ENCODE measurements at regions not wholly inside any gene's neighbourhood (a gene's known extent, or its start where the extent isn't known, plus 50 kb on each side); places are given as distances from the start of the nearest gene placed in this dataset.

DNA sequence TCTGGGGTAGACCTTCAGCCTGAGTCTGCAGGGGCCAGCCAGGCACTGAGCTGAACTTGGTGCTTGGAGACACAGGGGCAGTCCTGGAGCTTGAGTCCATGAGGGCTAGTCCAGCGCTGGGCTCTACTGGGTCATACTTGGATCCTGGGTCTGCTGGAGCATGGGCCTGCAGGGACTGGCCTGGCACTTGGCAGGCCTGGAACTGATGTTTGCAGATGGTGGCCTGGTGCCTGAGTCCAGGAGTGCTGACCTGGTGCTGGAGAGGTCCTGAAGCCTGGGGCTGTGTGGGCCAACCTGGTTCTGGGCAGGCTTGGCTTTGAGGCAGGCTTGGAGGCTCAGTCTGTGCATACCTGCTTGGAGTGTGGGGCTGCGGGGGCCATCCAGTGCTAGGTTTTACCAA is 143.4 kb upstream of the DSCAM start:
- peaks cover 0 to 9% of the 10 kb centered on the region in 2 donors for H3K9me3 ChIP-seq (replicated peaks in 1 of 2; ENCODE audit: control insufficient read depth in 2 of 2, insufficient read depth in 1 of 2, low read depth in 1 of 2, low read length in 2 of 2)
- peak overlapping the region; percentile 65 for H4K8ac ChIP-seq (ENCODE audit: low read depth, low read length)
- H2AK5ac ChIP-seq (ENCODE audit: low read depth, low read length): peak overlapping the region; percentile 75
- no peak overlapping the region for H3K4ac ChIP-seq (ENCODE audit: low read length)
- H3K18ac ChIP-seq (ENCODE audit: low read length): peak overlapping the region; percentile 80
- H4K91ac ChIP-seq (ENCODE audit: low read depth, low read length, poor library complexity): no peak overlapping the region
- H3K23ac ChIP-seq (ENCODE audit: low read depth, low read length, poor library complexity): peak overlapping the region; percentile 80
- H3K4me3 ChIP-seq (ENCODE audit: low read length in 2 of 2): no peak overlapping the region
- H3K79me1 ChIP-seq (ENCODE audit: low read depth, low read length): peaks cover 5% of the 10 kb centered on the region
- peak overlapping the region; percentile 44 for H3K9ac ChIP-seq (ENCODE audit: low read depth, low read length, poor library complexity)
- H3K27ac ChIP-seq (replicated peaks; ENCODE audit: low read length): no peak overlapping the region
- no CpG with 5 or more reads among the region's 2 CpGs for WGBS, 2 donors (ENCODE audit: extremely low coverage in 2 of 2, insufficient read length in 2 of 2, insufficient replicate concordance in 1 of 2)
- peak overlapping the region; percentile 72 for H2BK120ac ChIP-seq (ENCODE audit: low read depth, low read length)
- peak overlapping the region; percentile 41 for H2BK12ac ChIP-seq (ENCODE audit: low read length)
- no peak overlapping the region for H3K4me2 ChIP-seq (ENCODE audit: insufficient read depth, low read length, poor library complexity, severe bottlenecking)
- peak overlapping the region; percentile 67 for H2BK15ac ChIP-seq (ENCODE audit: low read length)
- peak overlapping the region; percentile 89 for H3K14ac ChIP-seq (ENCODE audit: low read length)
- peak overlapping the region; percentile 82 for H2BK5ac ChIP-seq (ENCODE audit: low read length)
- DNase-seq (ENCODE audit: low spot score): no peak
- H3K36me3 ChIP-seq (replicated peaks in 1 of 2; ENCODE audit: control insufficient read depth in 2 of 2, insufficient read depth in 2 of 2, low read length in 2 of 2): peaks cover 0 to 2% of the 10 kb centered on the region in 2 donors
- H2AFZ ChIP-seq (ENCODE audit: low read length): no peak overlapping the region
- H3K27me3 ChIP-seq (ENCODE audit: control insufficient read depth in 3 of 3, insufficient read depth in 3 of 3, low read depth in 1 of 3, low read length in 3 of 3): peaks cover 0 to 6% (median 0%) of the 10 kb centered on the region in 3 experiments
- H3K4me1 ChIP-seq (ENCODE audit: control insufficient read depth in 2 of 2, insufficient read depth in 1 of 2, low read depth in 1 of 2, low read length in 2 of 2): peaks cover 0 to 3% of the 10 kb centered on the region in 2 donors

DNA sequence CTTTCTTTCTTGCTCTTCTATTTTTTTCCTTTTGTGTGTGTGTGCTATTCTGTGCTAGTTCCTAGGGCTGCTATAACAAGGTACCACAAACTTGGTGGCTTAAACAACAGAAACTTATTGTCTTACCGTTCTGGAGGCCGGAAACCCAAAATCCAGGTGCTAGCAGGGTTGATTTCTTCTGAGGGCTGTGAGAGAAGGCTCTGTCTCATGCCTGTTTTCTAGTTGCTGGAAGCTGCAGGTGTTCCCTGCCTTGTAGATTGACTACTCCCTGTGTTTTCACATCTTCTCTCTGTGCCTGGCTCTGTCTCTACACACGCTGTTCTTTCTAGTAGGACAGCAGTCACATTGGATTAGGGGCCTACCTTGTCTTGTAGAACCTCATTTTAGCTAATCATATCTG is 150.9 kb upstream of the DSCAM start:
- Histone ChIP-seq H3K79me1 (ENCODE audit: low read depth, low read length) (peaks cover 3% of the 10 kb centered on the region), H2BK12ac (ENCODE audit: low read length) (no peak overlapping the region), H2AK5ac (ENCODE audit: low read depth, low read length) (no peak overlapping the region), H3K27ac (replicated peaks; ENCODE audit: low read length) (no peak overlapping the region), H3K4me1 (ENCODE audit: control insufficient read depth in 2 of 2, insufficient read depth in 1 of 2, low read depth in 1 of 2, low read length in 2 of 2) (peaks cover 0 to 2% of the 10 kb centered on the region in 2 donors), H3K36me3 (replicated peaks in 1 of 2; ENCODE audit: control insufficient read depth in 2 of 2, insufficient read depth in 2 of 2, low read length in 2 of 2) (peaks cover 0 to 2% of the 10 kb centered on the region in 2 donors), H2BK120ac (ENCODE audit: low read depth, low read length) (no peak overlapping the region), H3K14ac (ENCODE audit: low read length) (no peak overlapping the region), H3K9ac (ENCODE audit: low read depth, low read length, poor library complexity) (no peak overlapping the region), H2AFZ (ENCODE audit: low read length) (no peak overlapping the region), H3K4ac (ENCODE audit: low read length) (no peak overlapping the region), H3K9me3 (replicated peaks in 1 of 2; ENCODE audit: control insufficient read depth in 2 of 2, insufficient read depth in 1 of 2, low read depth in 1 of 2, low read length in 2 of 2) (peaks cover 0 to 10% of the 10 kb centered on the region in 2 donors), H3K27me3 (ENCODE audit: control insufficient read depth in 3 of 3, insufficient read depth in 3 of 3, low read depth in 1 of 3, low read length in 3 of 3) (peaks cover 0 to 3% (median 0%) of the 10 kb centered on the region in 3 experiments), H3K4me3 (ENCODE audit: low read length in 2 of 2) (no peak overlapping the region), H2BK15ac (ENCODE audit: low read length) (no peak overlapping the region), H3K4me2 (ENCODE audit: insufficient read depth, low read length, poor library complexity, severe bottlenecking) (no peak overlapping the region), H2BK5ac (ENCODE audit: low read length) (no peak overlapping the region), H3K18ac (ENCODE audit: low read length) (no peak overlapping the region), H4K8ac (ENCODE audit: low read depth, low read length) (no peak overlapping the region), H4K91ac (ENCODE audit: low read depth, low read length, poor library complexity) (no peak overlapping the region), H3K23ac (ENCODE audit: low read depth, low read length, poor library complexity) (no peak overlapping the region)
- no CpG with 5 or more reads among the region's 3 CpGs for WGBS, 2 donors (ENCODE audit: extremely low coverage in 2 of 2, insufficient read length in 2 of 2, insufficient replicate concordance in 1 of 2)
- no peak for DNase-seq (ENCODE audit: low spot score)

DNA sequence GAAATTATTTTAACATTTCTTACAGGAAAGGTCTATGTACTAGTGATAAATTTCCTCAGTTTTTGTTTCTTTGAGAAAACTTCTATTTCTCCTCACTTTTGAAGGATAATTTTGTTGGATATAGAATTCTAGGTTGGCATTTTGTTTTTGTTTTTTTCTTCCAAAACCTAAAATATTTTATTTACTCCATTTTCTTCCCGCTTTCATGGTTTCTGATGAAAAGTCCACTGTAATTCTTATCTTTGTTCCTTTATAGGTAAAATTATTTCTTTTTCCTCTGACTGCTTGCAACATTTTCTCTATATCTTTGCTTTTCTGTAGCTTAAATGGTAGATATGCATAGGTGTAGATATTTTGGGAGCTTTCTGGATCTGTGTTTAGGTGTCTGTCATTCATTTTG is 153.9 kb upstream of the DSCAM start:
- Histone ChIP-seq H3K9me3 (replicated peaks in 1 of 2; ENCODE audit: control insufficient read depth in 2 of 2, insufficient read depth in 1 of 2, low read depth in 1 of 2, low read length in 2 of 2) (peaks cover 0 to 2% of the 10 kb centered on the region in 2 donors), H3K27me3 (ENCODE audit: control insufficient read depth in 3 of 3, insufficient read depth in 3 of 3, low read depth in 1 of 3, low read length in 3 of 3) (no peaks in the 10 kb centered on the region), H3K18ac (ENCODE audit: low read length) (no peak overlapping the region), H4K91ac (ENCODE audit: low read depth, low read length, poor library complexity) (no peak overlapping the region), H3K36me3 (replicated peaks in 1 of 2; ENCODE audit: control insufficient read depth in 2 of 2, insufficient read depth in 2 of 2, low read length in 2 of 2) (no peaks in the 10 kb centered on the region), H2BK15ac (ENCODE audit: low read length) (no peak overlapping the region), H3K79me1 (ENCODE audit: low read depth, low read length) (no peaks in the 10 kb centered on the region), H3K23ac (ENCODE audit: low read depth, low read length, poor library complexity) (no peak overlapping the region), H3K4me1 (ENCODE audit: control insufficient read depth in 2 of 2, insufficient read depth in 1 of 2, low read depth in 1 of 2, low read length in 2 of 2) (no peaks in the 10 kb centered on the region), H4K8ac (ENCODE audit: low read depth, low read length) (no peak overlapping the region), H3K4me3 (ENCODE audit: low read length in 2 of 2) (no peak overlapping the region), H2BK5ac (ENCODE audit: low read length) (no peak overlapping the region), H3K4me2 (ENCODE audit: insufficient read depth, low read length, poor library complexity, severe bottlenecking) (no peak overlapping the region), H2BK12ac (ENCODE audit: low read length) (no peak overlapping the region), H3K27ac (replicated peaks; ENCODE audit: low read length) (no peak overlapping the region), H3K4ac (ENCODE audit: low read length) (no peak overlapping the region), H3K9ac (ENCODE audit: low read depth, low read length, poor library complexity) (no peak overlapping the region), H2AK5ac (ENCODE audit: low read depth, low read length) (no peak overlapping the region), H2BK120ac (ENCODE audit: low read depth, low read length) (no peak overlapping the region), H2AFZ (ENCODE audit: low read length) (no peak overlapping the region), H3K14ac (ENCODE audit: low read length) (no peak overlapping the region)
- no CpG with 5 or more reads among the region's 1 CpG for WGBS, 2 donors (ENCODE audit: extremely low coverage in 2 of 2, insufficient read length in 2 of 2, insufficient replicate concordance in 1 of 2)
- no peak for DNase-seq (ENCODE audit: low spot score)

DNA sequence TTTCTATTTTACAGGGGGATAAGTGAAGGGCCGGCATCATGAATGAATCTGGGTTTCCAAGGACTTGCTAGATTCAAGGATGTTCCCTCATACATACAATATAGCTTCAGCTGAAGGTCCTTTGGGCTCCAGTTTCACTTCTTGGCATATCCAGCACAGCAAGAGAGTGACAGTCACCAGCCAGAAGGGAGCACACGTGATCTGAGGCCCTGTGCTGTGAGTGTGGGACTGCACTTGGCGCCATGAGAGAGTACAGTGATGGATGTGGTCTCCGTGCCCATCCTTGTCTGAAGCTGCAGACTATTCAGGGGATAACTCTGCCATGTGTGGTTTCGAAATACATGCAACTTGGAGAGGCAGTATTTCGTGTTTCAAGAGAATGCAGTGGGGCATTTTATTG is 159.7 kb upstream of the DSCAM start:
- H3K9ac ChIP-seq (ENCODE audit: low read depth, low read length, poor library complexity): no peak overlapping the region
- no peak overlapping the region for H3K23ac ChIP-seq (ENCODE audit: low read depth, low read length, poor library complexity)
- H3K4ac ChIP-seq (ENCODE audit: low read length): no peak overlapping the region
- no peak overlapping the region for H3K27ac ChIP-seq (replicated peaks; ENCODE audit: low read length)
- DNase-seq (ENCODE audit: low spot score): no peak
- no peaks in the 10 kb centered on the region for H3K4me1 ChIP-seq (ENCODE audit: control insufficient read depth in 2 of 2, insufficient read depth in 1 of 2, low read depth in 1 of 2, low read length in 2 of 2)
- no peak overlapping the region for H4K91ac ChIP-seq (ENCODE audit: low read depth, low read length, poor library complexity)
- no peak overlapping the region for H2BK120ac ChIP-seq (ENCODE audit: low read depth, low read length)
- no peaks in the 10 kb centered on the region for H3K27me3 ChIP-seq (ENCODE audit: control insufficient read depth in 3 of 3, insufficient read depth in 3 of 3, low read depth in 1 of 3, low read length in 3 of 3)
- H2BK12ac ChIP-seq (ENCODE audit: low read length): no peak overlapping the region
- peaks cover 0 to 4% of the 10 kb centered on the region in 2 donors for H3K9me3 ChIP-seq (replicated peaks in 1 of 2; ENCODE audit: control insufficient read depth in 2 of 2, insufficient read depth in 1 of 2, low read depth in 1 of 2, low read length in 2 of 2)
- no peak overlapping the region for H3K4me2 ChIP-seq (ENCODE audit: insufficient read depth, low read length, poor library complexity, severe bottlenecking)
- no peak overlapping the region for H2BK15ac ChIP-seq (ENCODE audit: low read length)
- no peak overlapping the region for H3K18ac ChIP-seq (ENCODE audit: low read length)
- no peak overlapping the region for H2AK5ac ChIP-seq (ENCODE audit: low read depth, low read length)
- no peak overlapping the region for H2AFZ ChIP-seq (ENCODE audit: low read length)
- H4K8ac ChIP-seq (ENCODE audit: low read depth, low read length): no peak overlapping the region
- no peaks in the 10 kb centered on the region for H3K36me3 ChIP-seq (replicated peaks in 1 of 2; ENCODE audit: control insufficient read depth in 2 of 2, insufficient read depth in 2 of 2, low read length in 2 of 2)
- H3K14ac ChIP-seq (ENCODE audit: low read length): no peak overlapping the region
- peak overlapping the region in 1 of 2 donors; percentile 68 for H3K4me3 ChIP-seq (ENCODE audit: low read length in 2 of 2)
- no peaks in the 10 kb centered on the region for H3K79me1 ChIP-seq (ENCODE audit: low read depth, low read length)
- no peak overlapping the region for H2BK5ac ChIP-seq (ENCODE audit: low read length)
- WGBS, 2 donors (ENCODE audit: extremely low coverage in 2 of 2, insufficient read length in 2 of 2, insufficient replicate concordance in 1 of 2): no CpG with 5 or more reads among the region's 6 CpGs
